ENCODE measurements at regions not wholly inside any gene's neighbourhood (a gene's known extent, or its start where the extent isn't known, plus 50 kb on each side); places are given as distances from the start of the nearest gene placed in this dataset.

- Histone ChIP-seq H3K4me1 (ENCODE audit: control insufficient read depth in 1 of 2, insufficient read depth in 2 of 2, low read depth in 1 of 2, low read length in 1 of 2) (no peaks in the 10 kb centered on the region), H3K9ac (no peak overlapping the region), H3K27ac (ENCODE audit: low read depth in 2 of 2, low read length in 1 of 2) (no peak overlapping the region), H3K4me3 (ENCODE audit: low read depth in 2 of 2, low read length in 1 of 2) (no peak overlapping the region), H3K9me3 (no peaks in the 10 kb centered on the region), H3K79me2 (ENCODE audit: insufficient read depth) (no peaks in the 10 kb centered on the region), H3K9me2 (no peaks in the 10 kb centered on the region), H2AFZ (ENCODE audit: low read depth) (no peak overlapping the region), H3K27me3 (ENCODE audit: insufficient read depth) (no peaks in the 10 kb centered on the region), H3K4me2 (no peak overlapping the region), H3F3A (replicated peaks; ENCODE audit: insufficient read depth) (no peaks in the 10 kb centered on the region), H3K36me3 (replicated peaks in 1 of 2; ENCODE audit: control insufficient read depth in 1 of 2, insufficient read depth in 2 of 2, low read length in 1 of 2) (no peaks in the 10 kb centered on the region), H4K20me1 (ENCODE audit: insufficient read depth) (no peaks in the 10 kb centered on the region)
- TF ChIP-seq SMC3 (IDR thresholded peaks at IDR 0.05; ENCODE audit: low read depth, low read length): no peak
- TF ChIP-seq MEF2A (IDR thresholded peaks at IDR 0.05; ENCODE audit: borderline replicate concordance, low read depth): no peak
- TF ChIP-seq FOXJ3 (CRISPR knock-in tag; IDR thresholded peaks at IDR 0.05): no peak
- TF ChIP-seq, protein P1, sequence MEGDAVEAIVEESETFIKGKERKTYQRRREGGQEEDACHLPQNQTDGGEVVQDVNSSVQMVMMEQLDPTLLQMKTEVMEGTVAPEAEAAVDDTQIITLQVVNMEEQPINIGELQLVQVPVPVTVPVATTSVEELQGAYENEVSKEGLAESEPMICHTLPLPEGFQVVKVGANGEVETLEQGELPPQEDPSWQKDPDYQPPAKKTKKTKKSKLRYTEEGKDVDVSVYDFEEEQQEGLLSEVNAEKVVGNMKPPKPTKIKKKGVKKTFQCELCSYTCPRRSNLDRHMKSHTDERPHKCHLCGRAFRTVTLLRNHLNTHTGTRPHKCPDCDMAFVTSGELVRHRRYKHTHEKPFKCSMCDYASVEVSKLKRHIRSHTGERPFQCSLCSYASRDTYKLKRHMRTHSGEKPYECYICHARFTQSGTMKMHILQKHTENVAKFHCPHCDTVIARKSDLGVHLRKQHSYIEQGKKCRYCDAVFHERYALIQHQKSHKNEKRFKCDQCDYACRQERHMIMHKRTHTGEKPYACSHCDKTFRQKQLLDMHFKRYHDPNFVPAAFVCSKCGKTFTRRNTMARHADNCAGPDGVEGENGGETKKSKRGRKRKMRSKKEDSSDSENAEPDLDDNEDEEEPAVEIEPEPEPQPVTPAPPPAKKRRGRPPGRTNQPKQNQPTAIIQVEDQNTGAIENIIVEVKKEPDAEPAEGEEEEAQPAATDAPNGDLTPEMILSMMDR (IDR thresholded peaks at IDR 0.05): no peak
- TF ChIP-seq EZH2phosphoT487 (IDR thresholded peaks at IDR 0.05; ENCODE audit: borderline replicate concordance, low read depth): no peak
- TF ChIP-seq RCOR1 (IDR thresholded peaks at IDR 0.05; ENCODE audit: low read length): no peak
- no peak for TF ChIP-seq NFIC (IDR thresholded peaks at IDR 0.05; ENCODE audit: borderline replicate concordance)
- TF ChIP-seq USF2 (IDR thresholded peaks at IDR 0.05; ENCODE audit: borderline replicate concordance, low read depth, low read length): no peak
- TF ChIP-seq, protein P2, sequence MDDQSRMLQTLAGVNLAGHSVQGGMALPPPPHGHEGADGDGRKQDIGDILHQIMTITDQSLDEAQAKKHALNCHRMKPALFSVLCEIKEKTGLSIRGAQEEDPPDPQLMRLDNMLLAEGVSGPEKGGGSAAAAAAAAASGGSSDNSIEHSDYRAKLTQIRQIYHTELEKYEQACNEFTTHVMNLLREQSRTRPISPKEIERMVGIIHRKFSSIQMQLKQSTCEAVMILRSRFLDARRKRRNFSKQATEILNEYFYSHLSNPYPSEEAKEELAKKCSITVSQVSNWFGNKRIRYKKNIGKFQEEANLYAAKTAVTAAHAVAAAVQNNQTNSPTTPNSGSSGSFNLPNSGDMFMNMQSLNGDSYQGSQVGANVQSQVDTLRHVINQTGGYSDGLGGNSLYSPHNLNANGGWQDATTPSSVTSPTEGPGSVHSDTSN (IDR thresholded peaks at IDR 0.05): no peak
- no peak for TF ChIP-seq RXRA (IDR thresholded peaks at IDR 0.05; ENCODE audit: borderline replicate concordance, low read depth)
- TF ChIP-seq, protein P3, sequence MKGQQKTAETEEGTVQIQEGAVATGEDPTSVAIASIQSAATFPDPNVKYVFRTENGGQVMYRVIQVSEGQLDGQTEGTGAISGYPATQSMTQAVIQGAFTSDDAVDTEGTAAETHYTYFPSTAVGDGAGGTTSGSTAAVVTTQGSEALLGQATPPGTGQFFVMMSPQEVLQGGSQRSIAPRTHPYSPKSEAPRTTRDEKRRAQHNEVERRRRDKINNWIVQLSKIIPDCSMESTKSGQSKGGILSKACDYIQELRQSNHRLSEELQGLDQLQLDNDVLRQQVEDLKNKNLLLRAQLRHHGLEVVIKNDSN (IDR thresholded peaks at IDR 0.05; ENCODE audit: borderline replicate concordance, low read depth): no peak
- 51% methylated on average over 3 of the region's 3 CpGs for WGBS (ENCODE audit: low lambda C conversion rate)
- POLR2A ChIA-PET: no interaction called here
- no peak for DNase-seq
- CTCF ChIA-PET: interaction anchor here (1.3 to 2.1 kb wide), 2 partner anchors 10 to 138 kb away, joined by 4 to 15 read pairs; no protein-coding TSS in a partner anchor
These were observed 81.2 kb upstream of the CYRIA start for GRCh38 chr2:16746833-16747232.

GRCh38 chr2:16746329-16746728 is 80.7 kb upstream of the CYRIA start:
- no peak overlapping the region for H3K9ac ChIP-seq
- H3K4me3 ChIP-seq (ENCODE audit: low read depth in 2 of 2, low read length in 1 of 2): no peak overlapping the region
- H3K27ac ChIP-seq (ENCODE audit: low read depth in 2 of 2, low read length in 1 of 2): no peak overlapping the region
- H3K27me3 ChIP-seq (ENCODE audit: insufficient read depth): no peaks in the 10 kb centered on the region
- H3K36me3 ChIP-seq (replicated peaks in 1 of 2; ENCODE audit: control insufficient read depth in 1 of 2, insufficient read depth in 2 of 2, low read length in 1 of 2): no peaks in the 10 kb centered on the region
- no peak overlapping the region for H2AFZ ChIP-seq (ENCODE audit: low read depth)
- H3K9me2 ChIP-seq: no peaks in the 10 kb centered on the region
- 26% methylated on average over 4 of the region's 4 CpGs for WGBS (ENCODE audit: low lambda C conversion rate)
- no peaks in the 10 kb centered on the region for H3K4me1 ChIP-seq (ENCODE audit: control insufficient read depth in 1 of 2, insufficient read depth in 2 of 2, low read depth in 1 of 2, low read length in 1 of 2)
- DNase-seq: no peak
- no peak overlapping the region for H3K4me2 ChIP-seq
- H3F3A ChIP-seq (replicated peaks; ENCODE audit: insufficient read depth): no peaks in the 10 kb centered on the region
- ChIA-PET POLR2A (no interaction called here), CTCF (interaction anchor here (1.1 to 12.4 kb wide), 3 partner anchors 11 to 138 kb away, joined by 3 to 119 read pairs (median 4); no protein-coding TSS in a partner anchor)
- H4K20me1 ChIP-seq (ENCODE audit: insufficient read depth): no peaks in the 10 kb centered on the region
- H3K9me3 ChIP-seq: no peaks in the 10 kb centered on the region
- H3K79me2 ChIP-seq (ENCODE audit: insufficient read depth): no peaks in the 10 kb centered on the region
- no peak for TF ChIP-seq IRF3 (IDR thresholded peaks at IDR 0.05; ENCODE audit: low read depth, low read length)
- TF ChIP-seq FOXJ3 (CRISPR knock-in tag; IDR thresholded peaks at IDR 0.05): no peak
- no peak for TF ChIP-seq YY1 (IDR thresholded peaks at IDR 0.05; ENCODE audit: low read depth)
- no peak for TF ChIP-seq GABPA (IDR thresholded peaks at IDR 0.05; ENCODE audit: low read depth)
- TF ChIP-seq TCF12 (IDR thresholded peaks at IDR 0.05): no peak
- TF ChIP-seq SMC3 (IDR thresholded peaks at IDR 0.05; ENCODE audit: low read depth, low read length): no peak
- no peak for TF ChIP-seq MAX (IDR thresholded peaks at IDR 0.05; ENCODE audit: low read depth)
- no peak for TF ChIP-seq POLR2AphosphoS5 (IDR thresholded peaks at IDR 0.05; ENCODE audit: low read depth, low read length)
- TF ChIP-seq RCOR1 (IDR thresholded peaks at IDR 0.05; ENCODE audit: low read length): no peak
- TF ChIP-seq, protein P2 (IDR thresholded peaks at IDR 0.05): no peak
